ENCODE measurements at regions not wholly inside any gene's neighbourhood (a gene's known extent, or its start where the extent isn't known, plus 50 kb on each side); places are given as distances from the start of the nearest gene placed in this dataset.

GRCh38 chr21:27379354-27379753 lies 412.5 kb upstream of the ADAMTS5 start:
- H3K4me1 Mint-ChIP-seq: no peaks in the 10 kb centered on the region
- peaks cover 0 to 9% (median 2%) of the 10 kb centered on the region in 7 donors for H3K9me3 Mint-ChIP-seq
- no peak overlapping the region for H3K27ac Mint-ChIP-seq
- H3K9me3 ChIP-seq (replicated peaks in 1 of 2; ENCODE audit: control insufficient read depth in 1 of 2, insufficient read depth in 1 of 2, low read length in 2 of 2): peaks cover 3 to 6% of the 10 kb centered on the region in 2 donors
- no peak for DNase-seq
- no CpG with 5 or more reads among the region's 4 CpGs for WGBS (ENCODE audit: insufficient coverage)
- TF ChIP-seq, protein P1, sequence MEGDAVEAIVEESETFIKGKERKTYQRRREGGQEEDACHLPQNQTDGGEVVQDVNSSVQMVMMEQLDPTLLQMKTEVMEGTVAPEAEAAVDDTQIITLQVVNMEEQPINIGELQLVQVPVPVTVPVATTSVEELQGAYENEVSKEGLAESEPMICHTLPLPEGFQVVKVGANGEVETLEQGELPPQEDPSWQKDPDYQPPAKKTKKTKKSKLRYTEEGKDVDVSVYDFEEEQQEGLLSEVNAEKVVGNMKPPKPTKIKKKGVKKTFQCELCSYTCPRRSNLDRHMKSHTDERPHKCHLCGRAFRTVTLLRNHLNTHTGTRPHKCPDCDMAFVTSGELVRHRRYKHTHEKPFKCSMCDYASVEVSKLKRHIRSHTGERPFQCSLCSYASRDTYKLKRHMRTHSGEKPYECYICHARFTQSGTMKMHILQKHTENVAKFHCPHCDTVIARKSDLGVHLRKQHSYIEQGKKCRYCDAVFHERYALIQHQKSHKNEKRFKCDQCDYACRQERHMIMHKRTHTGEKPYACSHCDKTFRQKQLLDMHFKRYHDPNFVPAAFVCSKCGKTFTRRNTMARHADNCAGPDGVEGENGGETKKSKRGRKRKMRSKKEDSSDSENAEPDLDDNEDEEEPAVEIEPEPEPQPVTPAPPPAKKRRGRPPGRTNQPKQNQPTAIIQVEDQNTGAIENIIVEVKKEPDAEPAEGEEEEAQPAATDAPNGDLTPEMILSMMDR (IDR thresholded peaks at IDR 0.05): no peak
- no peaks in the 10 kb centered on the region for H3K79me2 ChIP-seq (ENCODE audit: insufficient read depth, low read length)
- no peaks in the 10 kb centered on the region for H3K27me3 ChIP-seq (ENCODE audit: control insufficient read depth in 2 of 2, insufficient read depth in 2 of 2, low read length in 2 of 2)
- H3K4me1 ChIP-seq (ENCODE audit: control insufficient read depth in 1 of 2, insufficient read depth in 2 of 2, low read length in 2 of 2): no peaks in the 10 kb centered on the region
- H3K27me3 Mint-ChIP-seq (ENCODE audit: low read depth in 3 of 3): no peaks in the 10 kb centered on the region
- H3K9ac ChIP-seq (ENCODE audit: insufficient read depth, low read length, poor library complexity, severe bottlenecking): no peak overlapping the region
- no peak overlapping the region for H3K4me3 Mint-ChIP-seq
- H4K20me1 ChIP-seq (ENCODE audit: insufficient read depth, low read length): no peaks in the 10 kb centered on the region
- no peaks in the 10 kb centered on the region for H3K36me3 ChIP-seq (replicated peaks in 1 of 2; ENCODE audit: control insufficient read depth in 1 of 2, insufficient read depth in 2 of 2, low read length in 2 of 2)
- intact Hi-C loops (cut with micrococcal nuclease): no loop called here
- no peaks in the 10 kb centered on the region for H3K36me3 Mint-ChIP-seq
- H3K4me2 ChIP-seq (replicated peaks; ENCODE audit: extremely low read depth, low read length, poor library complexity, severe bottlenecking): no peak overlapping the region
- no peak overlapping the region for H3K27ac ChIP-seq (ENCODE audit: low read depth in 1 of 2, low read length in 2 of 2)
- H2AFZ ChIP-seq (ENCODE audit: insufficient read depth, low read depth, low read length, poor library complexity, severe bottlenecking): no peak overlapping the region
- no peak overlapping the region for H3K4me3 ChIP-seq (replicated peaks in 1 of 3; ENCODE audit: low read depth in 2 of 3, low read length in 3 of 3)

DNA sequence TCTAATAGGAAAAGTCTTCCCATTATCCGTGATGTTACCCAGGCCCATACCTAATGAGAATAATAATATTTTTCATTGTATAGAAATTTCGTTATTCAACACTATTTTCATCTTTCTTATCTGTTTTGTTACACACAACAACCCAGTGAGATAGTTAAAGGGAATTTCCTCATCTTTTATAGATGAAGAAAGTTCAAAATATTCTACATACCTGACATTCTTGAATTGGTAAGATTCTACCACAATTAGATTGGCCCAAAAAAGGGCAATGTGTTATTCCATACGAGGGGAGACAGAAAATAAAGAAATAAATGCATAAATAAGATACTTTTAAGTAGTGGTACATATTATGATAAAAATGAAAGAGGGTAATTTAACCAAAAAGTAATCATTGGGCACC lies 405.5 kb upstream of the ADAMTS5 start:
- no peaks in the 10 kb centered on the region for H3K4me1 Mint-ChIP-seq
- no CpG with 5 or more reads among the region's 3 CpGs for WGBS (ENCODE audit: insufficient coverage)
- Histone ChIP-seq H3K9ac (ENCODE audit: insufficient read depth, low read length, poor library complexity, severe bottlenecking) (no peak overlapping the region), H3K4me1 (ENCODE audit: control insufficient read depth in 1 of 2, insufficient read depth in 2 of 2, low read length in 2 of 2) (no peaks in the 10 kb centered on the region), H4K20me1 (ENCODE audit: insufficient read depth, low read length) (no peaks in the 10 kb centered on the region), H3K9me3 (replicated peaks in 1 of 2; ENCODE audit: control insufficient read depth in 1 of 2, insufficient read depth in 1 of 2, low read length in 2 of 2) (peaks cover 2 to 7% of the 10 kb centered on the region in 2 donors), H3K4me3 (replicated peaks in 1 of 3; ENCODE audit: low read depth in 2 of 3, low read length in 3 of 3) (no peak overlapping the region), H3K27me3 (ENCODE audit: control insufficient read depth in 2 of 2, insufficient read depth in 2 of 2, low read length in 2 of 2) (no peaks in the 10 kb centered on the region), H3K27ac (ENCODE audit: low read depth in 1 of 2, low read length in 2 of 2) (no peak overlapping the region), H3K4me2 (replicated peaks; ENCODE audit: extremely low read depth, low read length, poor library complexity, severe bottlenecking) (no peak overlapping the region), H3K79me2 (ENCODE audit: insufficient read depth, low read length) (no peaks in the 10 kb centered on the region), H3K36me3 (replicated peaks in 1 of 2; ENCODE audit: control insufficient read depth in 1 of 2, insufficient read depth in 2 of 2, low read length in 2 of 2) (no peaks in the 10 kb centered on the region), H2AFZ (ENCODE audit: insufficient read depth, low read depth, low read length, poor library complexity, severe bottlenecking) (no peak overlapping the region)
- DNase-seq: no peak
- peaks cover 0 to 7% (median 2%) of the 10 kb centered on the region in 7 donors for H3K9me3 Mint-ChIP-seq
- no peaks in the 10 kb centered on the region for H3K36me3 Mint-ChIP-seq
- H3K27me3 Mint-ChIP-seq (ENCODE audit: low read depth in 3 of 3): no peaks in the 10 kb centered on the region
- intact Hi-C loops (cut with micrococcal nuclease): no loop called here
- TF ChIP-seq, protein P1 (IDR thresholded peaks at IDR 0.05): no peak
- H3K27ac Mint-ChIP-seq: no peak overlapping the region
- no peak overlapping the region for H3K4me3 Mint-ChIP-seq
